ENCODE measurements at regions not wholly inside any gene's neighbourhood (a gene's known extent, or its start where the extent isn't known, plus 50 kb on each side); places are given as distances from the start of the nearest gene placed in this dataset.

DNA sequence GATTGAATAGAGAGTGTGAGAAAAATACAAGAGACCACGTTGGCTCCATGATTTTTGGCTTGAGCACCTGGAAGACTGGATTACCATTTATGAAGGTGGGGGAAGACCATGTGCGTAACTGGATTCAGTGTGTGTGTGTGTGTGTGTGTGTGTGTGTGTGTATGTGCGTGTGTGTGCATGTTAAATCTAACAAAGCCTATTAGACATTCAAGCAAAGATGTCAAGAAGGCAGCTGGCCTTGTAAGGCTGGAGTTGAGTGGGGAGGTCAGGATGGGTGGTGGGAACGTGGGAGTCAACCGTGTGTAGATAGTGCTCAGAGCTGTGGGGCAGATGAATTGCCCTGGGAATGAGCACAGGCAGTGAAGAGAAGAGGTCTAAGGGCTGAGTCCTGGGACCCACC, 293.8 kb upstream of the POU3F1 start:
- ATAC-seq (ENCODE audit: low read depth) (no peak), DNase-seq (ENCODE audit: low spot score) (no peak)
- H3K27me3 ChIP-seq (ENCODE audit: insufficient read depth, poor library complexity, severe bottlenecking), result peaks cover 30% of the 10 kb centered on the region

DNA sequence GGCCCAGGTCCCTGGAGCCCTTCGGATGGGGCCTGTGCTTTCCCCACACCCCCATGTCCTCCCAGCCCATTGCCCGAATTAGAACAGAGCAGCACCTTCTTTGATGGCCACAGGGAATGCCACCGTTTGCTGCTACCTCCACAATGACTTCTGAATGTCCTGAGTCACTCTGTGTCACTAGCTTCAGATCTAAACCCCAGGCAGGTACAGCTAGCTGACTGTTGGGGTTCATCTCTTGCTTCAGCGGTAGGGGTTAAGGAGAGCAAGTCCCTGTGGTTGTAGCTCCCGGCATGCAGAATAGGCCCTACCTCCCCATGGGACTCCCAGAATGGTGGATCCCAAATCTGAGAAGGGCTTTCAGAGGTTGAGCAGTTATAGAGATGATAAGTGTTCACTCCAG, 291.1 kb upstream of the POU3F1 start:
- no peaks in the 10 kb centered on the region for H3K9me3 ChIP-seq (ENCODE audit: severe bottlenecking)
- TF ChIP-seq, protein P1, sequence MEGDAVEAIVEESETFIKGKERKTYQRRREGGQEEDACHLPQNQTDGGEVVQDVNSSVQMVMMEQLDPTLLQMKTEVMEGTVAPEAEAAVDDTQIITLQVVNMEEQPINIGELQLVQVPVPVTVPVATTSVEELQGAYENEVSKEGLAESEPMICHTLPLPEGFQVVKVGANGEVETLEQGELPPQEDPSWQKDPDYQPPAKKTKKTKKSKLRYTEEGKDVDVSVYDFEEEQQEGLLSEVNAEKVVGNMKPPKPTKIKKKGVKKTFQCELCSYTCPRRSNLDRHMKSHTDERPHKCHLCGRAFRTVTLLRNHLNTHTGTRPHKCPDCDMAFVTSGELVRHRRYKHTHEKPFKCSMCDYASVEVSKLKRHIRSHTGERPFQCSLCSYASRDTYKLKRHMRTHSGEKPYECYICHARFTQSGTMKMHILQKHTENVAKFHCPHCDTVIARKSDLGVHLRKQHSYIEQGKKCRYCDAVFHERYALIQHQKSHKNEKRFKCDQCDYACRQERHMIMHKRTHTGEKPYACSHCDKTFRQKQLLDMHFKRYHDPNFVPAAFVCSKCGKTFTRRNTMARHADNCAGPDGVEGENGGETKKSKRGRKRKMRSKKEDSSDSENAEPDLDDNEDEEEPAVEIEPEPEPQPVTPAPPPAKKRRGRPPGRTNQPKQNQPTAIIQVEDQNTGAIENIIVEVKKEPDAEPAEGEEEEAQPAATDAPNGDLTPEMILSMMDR (IDR thresholded peaks at IDR 0.05; ENCODE audit: poor library complexity, severe bottlenecking), result no peak
- H3K27ac ChIP-seq (ENCODE audit: poor library complexity, severe bottlenecking), result no peak overlapping the region
- no peaks in the 10 kb centered on the region for H3K4me1 ChIP-seq (ENCODE audit: insufficient read depth, poor library complexity, severe bottlenecking)
- ATAC-seq (ENCODE audit: low read depth), result no peak
- H3K4me3 ChIP-seq (ENCODE audit: severe bottlenecking), result no peak overlapping the region
- H3K36me3 ChIP-seq (ENCODE audit: low read depth), result no peaks in the 10 kb centered on the region
- DNase-seq (ENCODE audit: low spot score), result no peak
- peaks cover 36% of the 10 kb centered on the region for H3K27me3 ChIP-seq (ENCODE audit: insufficient read depth, poor library complexity, severe bottlenecking)

More for the DNA sequence above, 293.8 kb upstream of the POU3F1 start:
- no peak overlapping the region for H3K4me3 ChIP-seq (ENCODE audit: severe bottlenecking)
- TF ChIP-seq, protein P1 (IDR thresholded peaks at IDR 0.05; ENCODE audit: poor library complexity, severe bottlenecking), result no peak
- no peaks in the 10 kb centered on the region for H3K9me3 ChIP-seq (ENCODE audit: severe bottlenecking)
- no peak overlapping the region for H3K27ac ChIP-seq (ENCODE audit: poor library complexity, severe bottlenecking)
- no peaks in the 10 kb centered on the region for H3K4me1 ChIP-seq (ENCODE audit: insufficient read depth, poor library complexity, severe bottlenecking)
- no peaks in the 10 kb centered on the region for H3K36me3 ChIP-seq (ENCODE audit: low read depth)

DNA sequence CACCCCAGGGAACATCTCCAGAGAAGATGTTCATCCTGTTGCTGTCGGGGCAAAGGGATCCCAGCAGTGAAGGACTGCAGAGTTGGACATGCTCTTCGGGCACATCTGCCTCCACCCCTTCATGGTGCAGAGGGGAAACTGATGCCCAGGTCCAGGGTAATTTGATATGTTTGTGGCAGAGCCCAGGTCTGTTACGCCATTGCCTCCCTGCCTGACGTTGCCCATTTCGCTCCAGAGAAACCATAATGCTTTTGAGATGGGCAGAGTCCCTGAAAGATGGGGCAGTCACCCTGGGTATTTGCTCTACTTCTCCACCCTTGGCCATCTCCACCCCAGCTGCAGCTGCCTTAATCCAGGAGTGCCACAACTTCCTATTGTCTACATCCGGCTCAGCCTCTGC, 290.4 kb upstream of the POU3F1 start:
- DNase-seq (ENCODE audit: low spot score) (no peak), ATAC-seq (ENCODE audit: low read depth) (no peak)
- no peak overlapping the region for H3K4me3 ChIP-seq (ENCODE audit: severe bottlenecking)
- H3K27ac ChIP-seq (ENCODE audit: poor library complexity, severe bottlenecking), result no peak overlapping the region
- H3K9me3 ChIP-seq (ENCODE audit: severe bottlenecking), result no peaks in the 10 kb centered on the region
- no peaks in the 10 kb centered on the region for H3K36me3 ChIP-seq (ENCODE audit: low read depth)
- H3K4me1 ChIP-seq (ENCODE audit: insufficient read depth, poor library complexity, severe bottlenecking), result no peaks in the 10 kb centered on the region
- TF ChIP-seq, protein P1 (IDR thresholded peaks at IDR 0.05; ENCODE audit: poor library complexity, severe bottlenecking), result no peak
- peaks cover 36% of the 10 kb centered on the region for H3K27me3 ChIP-seq (ENCODE audit: insufficient read depth, poor library complexity, severe bottlenecking)

DNA sequence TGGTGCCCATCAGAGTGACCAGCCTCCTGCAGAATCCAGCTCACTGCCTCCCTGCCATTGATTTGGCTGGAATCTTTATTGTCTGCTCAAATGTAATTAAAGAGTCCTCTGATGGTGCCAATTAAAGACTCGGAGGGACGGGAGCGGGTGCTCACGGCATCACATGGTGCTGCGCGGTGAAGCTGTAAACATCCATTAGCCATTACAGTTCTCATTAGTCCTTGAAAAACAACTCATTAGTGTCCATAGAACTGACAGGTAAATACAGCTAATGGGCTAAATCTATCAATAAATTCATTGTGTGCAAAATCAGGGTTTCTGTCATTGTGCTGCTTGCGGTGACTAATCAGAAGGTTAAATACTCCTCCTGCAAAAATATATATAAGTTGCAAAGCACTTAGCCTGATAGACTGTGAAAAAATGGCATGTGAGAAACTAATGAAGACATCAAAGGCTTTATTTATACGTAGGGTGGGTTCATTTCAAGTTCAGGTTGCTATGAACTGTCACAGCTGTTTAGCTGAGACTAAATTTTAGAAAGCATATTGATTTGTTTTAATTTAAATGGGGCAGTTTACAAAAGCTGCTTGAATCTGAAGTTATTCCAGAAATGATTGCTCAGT, 289.8 kb upstream of the POU3F1 start:
- H3K9me3 ChIP-seq (ENCODE audit: severe bottlenecking), result no peaks in the 10 kb centered on the region
- peaks cover 36% of the 10 kb centered on the region for H3K27me3 ChIP-seq (ENCODE audit: insufficient read depth, poor library complexity, severe bottlenecking)
- TF ChIP-seq, protein P1 (IDR thresholded peaks at IDR 0.05; ENCODE audit: poor library complexity, severe bottlenecking), result no peak
- no peak overlapping the region for H3K4me3 ChIP-seq (ENCODE audit: severe bottlenecking)
- ATAC-seq (ENCODE audit: low read depth) (no peak), DNase-seq (ENCODE audit: low spot score) (no peak)
- no peak overlapping the region for H3K27ac ChIP-seq (ENCODE audit: poor library complexity, severe bottlenecking)
- no peaks in the 10 kb centered on the region for H3K36me3 ChIP-seq (ENCODE audit: low read depth)
- H3K4me1 ChIP-seq (ENCODE audit: insufficient read depth, poor library complexity, severe bottlenecking), result no peaks in the 10 kb centered on the region

DNA sequence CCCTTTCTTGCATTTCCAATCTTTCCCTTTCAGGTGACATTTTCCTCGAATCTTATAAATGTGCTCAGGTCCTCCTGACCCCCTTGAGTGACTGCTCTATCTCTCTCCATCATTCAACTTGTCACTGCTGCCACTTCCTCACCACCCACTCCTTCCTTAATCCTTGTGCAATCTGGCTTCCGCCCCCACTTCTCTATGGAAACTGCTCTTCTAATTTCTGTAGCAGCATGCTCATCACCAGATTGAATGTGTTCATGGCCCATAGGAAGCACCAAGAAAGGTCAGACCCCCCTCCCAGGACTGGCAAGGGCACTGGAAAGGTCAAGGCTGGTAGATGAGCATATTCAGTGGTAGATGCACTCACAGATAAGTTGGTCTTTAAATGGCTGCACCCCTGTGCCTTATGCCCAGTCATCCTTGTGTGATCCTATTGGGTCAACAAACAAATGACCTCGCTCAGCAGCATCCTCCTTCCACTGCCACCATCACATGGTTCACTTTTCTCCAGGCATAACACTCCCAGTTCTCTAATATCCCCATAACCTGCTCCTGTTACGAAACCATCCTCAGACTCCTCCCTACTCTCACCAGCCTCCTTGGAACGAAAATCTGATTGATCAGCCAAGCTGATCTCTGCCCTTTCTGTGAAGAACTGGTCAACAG, 288.5 kb upstream of the POU3F1 start:
- Histone ChIP-seq H3K27ac (ENCODE audit: poor library complexity, severe bottlenecking) (no peak overlapping the region), H3K4me1 (ENCODE audit: insufficient read depth, poor library complexity, severe bottlenecking) (no peaks in the 10 kb centered on the region), H3K36me3 (ENCODE audit: low read depth) (no peaks in the 10 kb centered on the region), H3K27me3 (ENCODE audit: insufficient read depth, poor library complexity, severe bottlenecking) (peaks cover 36% of the 10 kb centered on the region), H3K4me3 (ENCODE audit: severe bottlenecking) (no peak overlapping the region), H3K9me3 (ENCODE audit: severe bottlenecking) (no peaks in the 10 kb centered on the region)
- TF ChIP-seq, protein P1 (IDR thresholded peaks at IDR 0.05; ENCODE audit: poor library complexity, severe bottlenecking), result no peak
- DNase-seq (ENCODE audit: low spot score), result no peak
- no peak for ATAC-seq (ENCODE audit: low read depth)

Data from RWPE2 (cell line).